HepG2 (cell line): ENCODE measurements at regions not wholly inside any gene's neighbourhood (a gene's known extent, or its start where the extent isn't known, plus 50 kb on each side); places are given as distances from the start of the nearest gene placed in this dataset.

ENCODE experiments used
- ATAC-seq: fragments of 200-7000 bp; cut with Tn5 transposase; 3 replicates; pipeline ENCODE4 v1.9.1; 2020; ENCODE audit warnings: mild to moderate bottlenecking, moderate library complexity
- BruUV-seq: library from RNA; stranded (reverse); fragments of 400-500 nt; replicated peaks from 2 replicates; lab custom pipeline; 2021; lab: Mats Ljungman, UMichigan
- CTCF ChIA-PET: fragments of 300-600 bp; formaldehyde crosslinking; extraction: SDS; loops from one replicate; lab custom pipeline; 2021; ENCODE audit warnings: low total read pairs, inconsistent platforms, low intra/inter-chr PET ratio; lab: Yijun Ruan, JAX
- POLR2A ChIA-PET: fragments of 350-600 bp; sonication (Branson Sonifier 250); formaldehyde crosslinking; loops from one replicate; lab custom pipeline; 2020; ENCODE audit warnings: antibody characterized with exemption, inconsistent platforms; lab: Yijun Ruan, JAX
- DNase-seq: peaks from one replicate; pipeline ENCODE4 v3.0.0-alpha.2; 2015; ENCODE audit warnings: low spot score
- FAIRE-seq: peaks from 3 replicates; lab custom pipeline; 2011; peaks lifted over from hg19 to GRCh38; lab: Jason Lieb, UNC
- H2AFZ ChIP-seq: one replicate; pipeline ENCODE4 v1.6.1; 2011; ENCODE audit warnings: low read length, inconsistent platforms
- H3K27ac ChIP-seq: fragments of 300-600 bp; 3 replicates; pipeline ENCODE4 v1.8.0; 2011; ENCODE audit warnings: mixed run types, mild to moderate bottlenecking, mixed read lengths, low read length, inconsistent platforms; ENCODE audit not compliant: insufficient read depth; ENCODE audit errors: extremely low read length
- H3K27me3 ChIP-seq, 2 experiments: fragments of 200-600 bp in 1 of 2; 2 replicates in 1 of 2; 3 replicates in 1 of 2; pipeline versions ENCODE4 v1.6.0 to v1.8.0; 2011; ENCODE audit warnings: low read length in 2 of 2, mild to moderate bottlenecking in 2 of 2, moderate library complexity in 2 of 2, inconsistent platforms in 1 of 2; ENCODE audit not compliant: insufficient read depth in 2 of 2, control insufficient read depth in 1 of 2
- H3K36me3 ChIP-seq, 2 experiments: fragments of 200-600 bp in 1 of 2; replicated peaks in 1 of 2; 2 replicates in 1 of 2; 3 replicates in 1 of 2; pipeline versions ENCODE4 v1.5.1 to v1.8.0; 2011; ENCODE audit warnings: low read length in 2 of 2, inconsistent platforms in 1 of 2; ENCODE audit not compliant: insufficient read depth in 2 of 2, control insufficient read depth in 1 of 2
- H3K4me1 ChIP-seq: 2 replicates; pipeline ENCODE4 v1.5.1; 2012; ENCODE audit warnings: low read length, inconsistent platforms; ENCODE audit not compliant: insufficient read depth
- H3K4me2 ChIP-seq: 2 replicates; pipeline ENCODE4 v1.6.0; 2011; ENCODE audit warnings: low read depth, low read length, inconsistent platforms
- H3K4me3 ChIP-seq, 3 experiments: fragments of 200-600 bp in 1 of 3; sonication (generic), shearing (Covaris generic) in 1 of 3; replicated peaks in 1 of 3; 2 replicates each; pipeline ENCODE4 v1.5.1; 2011 to 2016; ENCODE audit warnings: low read length in 3 of 3, inconsistent platforms in 2 of 3, low read depth in 2 of 3, mild to moderate bottlenecking in 2 of 3, control low read depth in 1 of 3, mixed read lengths in 1 of 3; ENCODE audit not compliant: insufficient read depth in 1 of 3
- H3K79me2 ChIP-seq: one replicate; pipeline ENCODE4 v1.6.1; 2011; ENCODE audit warnings: low read length, inconsistent platforms; ENCODE audit not compliant: insufficient read depth
- H3K9ac ChIP-seq: 2 replicates; pipeline ENCODE4 v1.6.0; 2011; ENCODE audit warnings: mild to moderate bottlenecking, low read depth, low read length, inconsistent platforms; ENCODE audit not compliant: insufficient read depth
- H3K9me3 ChIP-seq: 2 replicates; pipeline ENCODE4 v1.5.1; 2012; ENCODE audit warnings: mild to moderate bottlenecking, low read length
- H4K20me1 ChIP-seq: 2 replicates; pipeline ENCODE4 v1.6.0; 2011; ENCODE audit warnings: inconsistent platforms, mild to moderate bottlenecking, low read length, moderate library complexity; ENCODE audit not compliant: insufficient read depth
- ETV5 ChIP-seq: IDR thresholded peaks from 2 replicates; pipeline ENCODE4 v1.6.1; 2018; ENCODE audit warnings: missing biosample characterization, missing genetic modification reagents, inconsistent platforms, borderline replicate concordance
- FOSL2 ChIP-seq: sonication (generic); formaldehyde crosslinking; IDR thresholded peaks from 2 replicates; pipeline ENCODE4 v1.4.0; 2020; ENCODE audit warnings: missing genetic modification reagents
- FOXA3 ChIP-seq: IDR thresholded peaks from 2 replicates; pipeline ENCODE4 v1.6.1; 2016; ENCODE audit warnings: missing genetic modification reagents, missing compliant biosample characterization
- GABPA ChIP-seq, 2 experiments: IDR thresholded peaks; 2 replicates each; pipeline ENCODE4 v1.6.1; 2011 to 2016; ENCODE audit warnings: low read depth in 2 of 2, low read length in 1 of 2, missing biosample characterization in 1 of 2, missing genetic modification characterization in 1 of 2
- GABPB1 ChIP-seq: IDR thresholded peaks from 2 replicates; pipeline ENCODE4 v1.6.1; 2016; ENCODE audit warnings: mild to moderate bottlenecking, missing genetic modification reagents, moderate library complexity, missing compliant biosample characterization
- LBX2 ChIP-seq: sonication (generic); formaldehyde crosslinking; IDR thresholded peaks from 2 replicates; pipeline ENCODE4 v1.5.0; 2020; ENCODE audit warnings: missing genetic modification reagents, mild to moderate bottlenecking, borderline replicate concordance
- MAFK ChIP-seq, 2 experiments: IDR thresholded peaks in 1 of 2; conservative IDR thresholded peaks in 1 of 2; 2 replicates each; pipeline ENCODE4 v1.6.1; 2011; ENCODE audit warnings: improper control_type of control experiment in 2 of 2, low read length in 2 of 2
- ZNF839 ChIP-seq: sonication (generic); formaldehyde crosslinking; IDR thresholded peaks from 2 replicates; pipeline ENCODE4 v1.4.0; 2020; ENCODE audit warnings: missing genetic modification reagents, mild to moderate bottlenecking, borderline replicate concordance
- WGBS: methylation state at CpG from one replicate; pipeline ENCODE4 v1.1.6; 2017; ENCODE audit warnings: low lambda C conversion rate; 5-methylcytosine and 5-hydroxymethylcytosine counted together
- in situ Hi-C: cut with HindIII; loops from 2 replicates; pipeline ENCODE4 v1.10.0; 2017; ENCODE audit warnings: low pct_unique_long_range_greater_than_20kb; ENCODE audit not compliant: extremely low pct_ligation_motif_present
- intact Hi-C: fragments of 100-400 bp; cut with micrococcal nuclease; formaldehyde crosslinking; loops from one replicate; pipeline ENCODE4 v1.10.0; 2022; ENCODE audit not compliant: unreplicated experiment

GRCh38 chr2:144596073-144596871 lies 76.4 kb upstream of the ZEB2 start:
- H3K79me2 ChIP-seq, result no peaks in the 10 kb centered on the region
- TF ChIP-seq GABPB1 (CRISPR knock-in tag), result peak; percentile 19; the same call in 1 of the 2 replicates
- TF ChIP-seq ZNF839 (CRISPR knock-in tag), result no peak
- TF ChIP-seq LBX2 (CRISPR knock-in tag), result no peak
- TF ChIP-seq FOSL2 (CRISPR knock-in tag), result peak; percentile 79
- peak; percentile 36; the same call in 1 of the 2 replicates for TF ChIP-seq ETV5 (CRISPR knock-in tag)
- 0 out of 2 replicates have a peak, but pooled peaks have one; percentile 22 for TF ChIP-seq FOXA3
- no peak for TF ChIP-seq MAFK (conservative IDR thresholded peaks at IDR 0.05 in 1 of 2, IDR thresholded peaks at IDR 0.05 in 1 of 2; ENCODE audit: low read length in 2 of 2)
- no peak for TF ChIP-seq GABPA (IDR thresholded peaks at IDR 0.05; ENCODE audit: low read depth, low read length)
- peak; percentile 55 for TF ChIP-seq GABPA (CRISPR knock-in tag; IDR thresholded peaks at IDR 0.05; ENCODE audit: low read depth)
- 0 out of 5 replicates have a peak, but pooled peaks cover 0 to 1% of the 10 kb centered on the region in 2 experiments for H3K27me3 ChIP-seq
- no TSS peak for BruUV-seq
- no peak overlapping the region for H3K4me3 ChIP-seq
- FAIRE-seq (no peak), ATAC-seq (peak; percentile 73), DNase-seq (peak; percentile 33)
- in situ Hi-C loops (no loop called here), intact Hi-C loops (no loop called here)
- H3K36me3 ChIP-seq, result no peaks in the 10 kb centered on the region
- 26% methylated on average over 9 of the region's 9 CpGs for WGBS
- H2AFZ ChIP-seq, result no peak overlapping the region
- CTCF ChIA-PET, result no interaction called here
- H4K20me1 ChIP-seq, result no peaks in the 10 kb centered on the region
- no peaks in the 10 kb centered on the region for H3K9me3 ChIP-seq
- H3K27ac ChIP-seq, result no peak overlapping the region
- POLR2A ChIA-PET, result no interaction called here
- H3K9ac ChIP-seq, result no peak overlapping the region
- no peaks in the 10 kb centered on the region for H3K4me1 ChIP-seq
- H3K4me2 ChIP-seq, result no peak overlapping the region
